ENCODE measurements at regions not wholly inside any gene's neighbourhood (a gene's known extent, or its start where the extent isn't known, plus 50 kb on each side); places are given as distances from the start of the nearest gene placed in this dataset.
"Not testable (repeated sequence)": the region's sequence is repeated elsewhere in the genome, so short reads cannot be mapped to it uniquely, and the experiment has no call there.

DNA sequence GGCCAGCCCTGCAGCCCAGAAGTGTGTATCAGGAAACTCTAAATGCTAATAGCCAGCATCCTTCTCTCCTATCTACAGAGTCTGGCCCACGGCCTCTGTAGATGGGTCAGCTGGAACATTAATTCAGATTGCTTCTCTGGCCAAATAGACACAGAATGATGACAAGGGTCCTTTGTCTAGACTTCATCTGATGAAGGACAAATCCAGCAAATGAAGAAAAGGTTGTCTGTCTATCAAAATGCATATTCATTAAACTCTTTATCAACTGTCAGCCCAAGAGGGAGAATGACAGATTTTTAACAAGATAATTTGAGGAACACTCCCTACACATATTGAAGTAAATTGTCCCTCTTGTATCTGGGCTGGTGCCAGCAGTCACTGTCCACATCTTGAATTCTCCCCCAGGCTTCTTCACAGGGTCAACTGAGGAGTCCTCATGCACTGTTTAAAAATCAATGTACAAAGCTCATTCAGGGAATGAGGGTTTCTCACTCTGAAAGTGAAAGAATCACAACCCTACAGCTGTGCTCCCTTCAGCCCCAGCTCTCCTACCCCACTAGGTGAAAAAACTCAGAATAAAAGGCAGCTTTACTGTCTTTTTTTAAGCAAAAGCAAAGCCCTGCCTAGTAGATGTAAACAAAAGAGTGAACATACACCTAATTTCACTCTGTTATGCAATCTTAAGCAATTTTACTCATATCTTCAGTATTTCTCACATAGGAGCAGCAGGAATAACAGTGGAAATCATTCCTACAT lies 507.7 kb downstream of the IGSF11 start:
- no peaks in the 10 kb centered on the region for H3K4me1 ChIP-seq (ENCODE audit: low read depth)
- peak; percentile 28 for ATAC-seq
- DNase-seq = no peak
- H3K9me3 ChIP-seq = no peaks in the 10 kb centered on the region
- intact Hi-C loops (cut with DNase I, micrococcal nuclease) = no loop called here
- H3K4me3 ChIP-seq = no peak overlapping the region
- no peaks in the 10 kb centered on the region for H3K36me3 ChIP-seq (ENCODE audit: low read depth)
- TF ChIP-seq CTCF (IDR thresholded peaks at IDR 0.05) = no peak

- no peaks in the 10 kb centered on the region for H3K9me3 ChIP-seq
- no peaks in the 10 kb centered on the region for H3K4me1 ChIP-seq (ENCODE audit: low read depth)
- no peak for DNase-seq
- TF ChIP-seq CTCF (IDR thresholded peaks at IDR 0.05) = no peak
- intact Hi-C loops (cut with DNase I, micrococcal nuclease) = no loop called here
- no peak for ATAC-seq
- H3K4me3 ChIP-seq = no peak overlapping the region
- no peaks in the 10 kb centered on the region for H3K36me3 ChIP-seq (ENCODE audit: low read depth)
These were observed 507.1 kb downstream of the IGSF11 start for GRCh38 chr3:118527514-118528044.

DNA sequence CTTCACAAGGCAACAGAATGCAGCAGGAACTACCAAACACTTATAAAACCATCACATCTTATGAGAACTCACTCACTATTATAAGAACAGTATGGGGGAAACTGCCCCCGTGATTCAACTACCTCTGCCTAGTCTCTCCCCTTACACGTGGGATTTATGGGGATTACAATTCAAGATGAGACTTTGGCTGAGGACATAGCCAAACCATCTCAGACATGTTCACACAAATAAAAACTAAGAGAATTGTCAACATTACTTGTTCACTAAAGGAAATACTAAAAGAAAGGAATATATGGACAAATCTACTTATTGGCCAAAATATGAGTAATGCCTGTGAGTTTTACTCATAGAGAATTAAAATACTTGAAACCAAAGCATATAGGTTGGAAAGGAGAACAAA lies 505.1 kb downstream of the IGSF11 start:
- no peak for TF ChIP-seq CTCF (IDR thresholded peaks at IDR 0.05)
- no peaks in the 10 kb centered on the region for H3K4me1 ChIP-seq (ENCODE audit: low read depth)
- DNase-seq = no peak
- no peaks in the 10 kb centered on the region for H3K9me3 ChIP-seq
- H3K4me3 ChIP-seq = no peak overlapping the region
- H3K36me3 ChIP-seq (ENCODE audit: low read depth) = no peaks in the 10 kb centered on the region
- intact Hi-C loops (cut with DNase I, micrococcal nuclease) = no loop called here
- no peak for ATAC-seq

GRCh38 chr3:118530350-118530922 lies 504.2 kb downstream of the IGSF11 start:
- ATAC-seq = no peak
- intact Hi-C loops (cut with DNase I, micrococcal nuclease) = no loop called here

GRCh38 chr3:118530927-118531356 lies 503.7 kb downstream of the IGSF11 start:
- ATAC-seq; H3K36me3 ChIP-seq (ENCODE audit: low read depth); intact Hi-C loops (cut with DNase I, micrococcal nuclease); H3K4me3 ChIP-seq; DNase-seq; H3K4me1 ChIP-seq (ENCODE audit: low read depth); H3K9me3 ChIP-seq: not testable (repeated sequence)

More at GRCh38 chr3:118530350-118530922, 504.2 kb downstream of the IGSF11 start:
- Histone ChIP-seq H3K4me3 (no peak overlapping the region), H3K36me3 (ENCODE audit: low read depth) (no peaks in the 10 kb centered on the region), H3K4me1 (ENCODE audit: low read depth) (no peaks in the 10 kb centered on the region), H3K9me3 (no peaks in the 10 kb centered on the region)
- DNase-seq = no peak
- no peak for TF ChIP-seq CTCF (IDR thresholded peaks at IDR 0.05)

GRCh38 chr3:118531816-118532215 lies 502.8 kb downstream of the IGSF11 start:
- no peak for TF ChIP-seq CTCF (IDR thresholded peaks at IDR 0.05)

More at GRCh38 chr3:118531816-118532215, 502.8 kb downstream of the IGSF11 start:
- Histone ChIP-seq H3K4me3 (no peak overlapping the region), H3K4me1 (ENCODE audit: low read depth) (no peaks in the 10 kb centered on the region), H3K9me3 (no peaks in the 10 kb centered on the region), H3K36me3 (ENCODE audit: low read depth) (no peaks in the 10 kb centered on the region)
- no peak for ATAC-seq
- intact Hi-C loops (cut with DNase I, micrococcal nuclease) = no loop called here
- DNase-seq = no peak
